IPS-NIHi7 (cell line): ENCODE measurements at regions not wholly inside any gene's neighbourhood (a gene's known extent, or its start where the extent isn't known, plus 50 kb on each side); places are given as distances from the start of the nearest gene placed in this dataset.
"Not testable (repeated sequence)": the region's sequence is repeated elsewhere in the genome, so short reads cannot be mapped to it uniquely, and the experiment has no call there.

Source experiments
- DNase-seq: peaks from one replicate; pipeline ENCODE4 v3.0.0; 2012; ENCODE audit warnings: mixed read lengths; ENCODE audit errors: extremely low spot score

- no peak for DNase-seq
Measured at GRCh38 chr11:93902921-93903320, 52.5 kb upstream of the VSTM5 start.

GRCh38 chr11:93903989-93904388 lies 53.6 kb upstream of the VSTM5 start:
- DNase-seq: peak; percentile 58

- DNase-seq: no peak
Measured at GRCh38 chr11:93904716-93905115, 54.3 kb upstream of the VSTM5 start.

- no peak for DNase-seq
Measured at GRCh38 chr11:93905384-93905783, 55.0 kb upstream of the VSTM5 start.

GRCh38 chr11:93906486-93906885 lies 56.1 kb upstream of the VSTM5 start:
- no peak for DNase-seq

GRCh38 chr11:93907901-93908300 lies 57.5 kb upstream of the VSTM5 start:
- no peak for DNase-seq

GRCh38 chr11:93908689-93909088 lies 58.3 kb upstream of the VSTM5 start:
- DNase-seq: no peak

GRCh38 chr11:93917673-93918072 lies 67.3 kb upstream of the VSTM5 start:
- DNase-seq: no peak

- peak; percentile 90 for DNase-seq
Measured at GRCh38 chr11:93921695-93922468, 71.5 kb upstream of the VSTM5 start.

- no peak for DNase-seq
Measured at GRCh38 chr11:93922830-93923229, 72.4 kb upstream of the VSTM5 start.

GRCh38 chr11:93926099-93926498 lies 75.7 kb upstream of the VSTM5 start:
- not testable (repeated sequence) for DNase-seq

GRCh38 chr11:93929407-93929806 lies 79.0 kb upstream of the VSTM5 start:
- no peak for DNase-seq

GRCh38 chr11:93933230-93933629 lies 82.8 kb upstream of the VSTM5 start:
- no peak for DNase-seq

- no peak for DNase-seq
Measured at GRCh38 chr11:93935826-93936225, 85.3 kb upstream of the HEPHL1 start.

- no peak for DNase-seq
Measured at GRCh38 chr11:93936460-93936859, 84.7 kb upstream of the HEPHL1 start.

GRCh38 chr11:93939084-93939760 lies 81.9 kb upstream of the HEPHL1 start:
- DNase-seq: no peak

- DNase-seq: no peak
Measured at GRCh38 chr11:93940395-93940794, 80.8 kb upstream of the HEPHL1 start.

GRCh38 chr11:93942176-93942575 lies 79.0 kb upstream of the HEPHL1 start:
- DNase-seq: no peak

GRCh38 chr11:93945596-93945995 lies 75.6 kb upstream of the HEPHL1 start:
- no peak for DNase-seq

GRCh38 chr11:93952082-93952780 lies 68.9 kb upstream of the HEPHL1 start:
- no peak for DNase-seq

GRCh38 chr11:93957397-93957952 lies 63.7 kb upstream of the HEPHL1 start:
- no peak for DNase-seq

GRCh38 chr11:93958991-93959390 lies 62.2 kb upstream of the HEPHL1 start:
- no peak for DNase-seq
